ENCODE measurements at regions not wholly inside any gene's neighbourhood (a gene's known extent, or its start where the extent isn't known, plus 50 kb on each side); places are given as distances from the start of the nearest gene placed in this dataset.

GRCh38 chr16:52837251-52837650 is 215.4 kb downstream of the CHD9NB start:
- Histone ChIP-seq H3K4me1 (replicated peaks; ENCODE audit: insufficient read depth) (no peaks in the 10 kb centered on the region), H4K20me1 (ENCODE audit: insufficient read depth) (no peaks in the 10 kb centered on the region), H3K27me3 (ENCODE audit: insufficient read depth, low read depth) (no peaks in the 10 kb centered on the region), H3K4me2 (no peak overlapping the region), H3K9me2 (ENCODE audit: insufficient read depth) (no peaks in the 10 kb centered on the region), H2AFZ (no peak overlapping the region), H3K4me3 (no peak overlapping the region), H3K27ac (no peak overlapping the region), H3K79me2 (ENCODE audit: low read depth) (no peaks in the 10 kb centered on the region), H3K9me3 (ENCODE audit: insufficient read depth, low read depth) (no peaks in the 10 kb centered on the region), H3F3A (ENCODE audit: insufficient read depth, low read depth) (no peaks in the 10 kb centered on the region), H3K36me3 (ENCODE audit: low read depth) (no peaks in the 10 kb centered on the region)
- TF ChIP-seq EZH2 (IDR thresholded peaks at IDR 0.05; ENCODE audit: low read depth) (no peak), CTCF (conservative IDR thresholded peaks at IDR 0.05) (no peak)
- ChIA-PET CTCF (no interaction called here), POLR2A (ENCODE audit: unreplicated experiment) (no interaction called here)
- no TSS peak for BruUV-seq (replicated peaks)
- intact Hi-C loops (cut with micrococcal nuclease; ENCODE audit: unreplicated experiment): no loop called here
- DNase-seq: peak in 1 of 2 experiments; percentile 35

- Histone ChIP-seq H3K27me3 (ENCODE audit: insufficient read depth, low read depth) (no peaks in the 10 kb centered on the region), H4K20me1 (ENCODE audit: insufficient read depth) (no peaks in the 10 kb centered on the region), H3K4me1 (replicated peaks; ENCODE audit: insufficient read depth) (no peaks in the 10 kb centered on the region), H3F3A (ENCODE audit: insufficient read depth, low read depth) (no peaks in the 10 kb centered on the region), H3K79me2 (ENCODE audit: low read depth) (no peaks in the 10 kb centered on the region), H2AFZ (no peak overlapping the region), H3K27ac (no peak overlapping the region), H3K36me3 (ENCODE audit: low read depth) (no peaks in the 10 kb centered on the region), H3K4me3 (no peak overlapping the region), H3K9me3 (ENCODE audit: insufficient read depth, low read depth) (no peaks in the 10 kb centered on the region), H3K4me2 (no peak overlapping the region), H3K9me2 (ENCODE audit: insufficient read depth) (no peaks in the 10 kb centered on the region)
- DNase-seq: no peak
- no TSS peak for BruUV-seq (replicated peaks)
- no peak for TF ChIP-seq EZH2 (IDR thresholded peaks at IDR 0.05; ENCODE audit: low read depth)
- TF ChIP-seq CTCF (conservative IDR thresholded peaks at IDR 0.05): no peak
- intact Hi-C loops (cut with micrococcal nuclease; ENCODE audit: unreplicated experiment): no loop called here
- CTCF ChIA-PET: no interaction called here
- POLR2A ChIA-PET (ENCODE audit: unreplicated experiment): no interaction called here
These were observed 217.8 kb downstream of the CHD9NB start for GRCh38 chr16:52834736-52835465.

GRCh38 chr16:52832771-52833170 is 219.9 kb downstream of the CHD9NB start:
- H3K9me2 ChIP-seq (ENCODE audit: insufficient read depth): no peaks in the 10 kb centered on the region
- H3F3A ChIP-seq (ENCODE audit: insufficient read depth, low read depth): no peaks in the 10 kb centered on the region
- TF ChIP-seq CTCF (conservative IDR thresholded peaks at IDR 0.05) (no peak), EZH2 (IDR thresholded peaks at IDR 0.05; ENCODE audit: low read depth) (no peak)
- H3K27me3 ChIP-seq (ENCODE audit: insufficient read depth, low read depth): no peaks in the 10 kb centered on the region
- no peaks in the 10 kb centered on the region for H3K4me1 ChIP-seq (replicated peaks; ENCODE audit: insufficient read depth)
- no peaks in the 10 kb centered on the region for H4K20me1 ChIP-seq (ENCODE audit: insufficient read depth)
- no TSS peak for BruUV-seq (replicated peaks)
- H2AFZ ChIP-seq: no peak overlapping the region
- H3K36me3 ChIP-seq (ENCODE audit: low read depth): no peaks in the 10 kb centered on the region
- no peaks in the 10 kb centered on the region for H3K79me2 ChIP-seq (ENCODE audit: low read depth)
- POLR2A ChIA-PET (ENCODE audit: unreplicated experiment): no interaction called here
- DNase-seq: no peak
- H3K4me3 ChIP-seq: no peak overlapping the region
- intact Hi-C loops (cut with micrococcal nuclease; ENCODE audit: unreplicated experiment): no loop called here
- H3K27ac ChIP-seq: no peak overlapping the region
- CTCF ChIA-PET: no interaction called here
- no peak overlapping the region for H3K4me2 ChIP-seq
- H3K9me3 ChIP-seq (ENCODE audit: insufficient read depth, low read depth): no peaks in the 10 kb centered on the region

Data from PC-9 (cell line).